Fibroblast of peridontal ligament (primary cell): ENCODE measurements at regions not wholly inside any gene's neighbourhood (a gene's known extent, or its start where the extent isn't known, plus 50 kb on each side); places are given as distances from the start of the nearest gene placed in this dataset.
"Not testable (repeated sequence)": the region's sequence is repeated elsewhere in the genome, so short reads cannot be mapped to it uniquely, and the experiment has no call there.

Experiments
- DNase-seq: peaks from one replicate; pipeline ENCODE4 v3.0.0-alpha.2; 2010; ENCODE audit errors: extremely low read depth

GRCh38 chr11:87548797-87549196 lies 511.1 kb downstream of the TMEM135 start:
- no peak for DNase-seq

DNA sequence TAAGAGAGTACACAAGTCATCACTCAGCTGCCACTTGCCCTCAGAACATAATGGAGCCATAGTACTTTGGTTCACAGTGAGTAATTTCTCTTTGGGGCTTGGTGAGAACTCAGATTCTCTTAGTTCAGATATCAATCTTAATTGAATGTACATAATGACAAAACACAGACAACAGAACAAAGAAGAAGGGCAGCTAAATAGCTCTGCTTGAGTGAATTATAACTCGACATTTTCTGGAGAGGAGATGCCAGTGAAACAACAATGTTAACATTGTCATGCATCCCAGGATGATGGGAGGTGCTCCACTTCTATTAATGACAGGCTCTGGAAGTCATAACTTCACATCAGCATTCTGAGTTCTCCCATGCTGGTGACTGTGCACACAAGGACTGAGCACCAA lies 508.1 kb downstream of the TMEM135 start:
- no peak for DNase-seq

DNA sequence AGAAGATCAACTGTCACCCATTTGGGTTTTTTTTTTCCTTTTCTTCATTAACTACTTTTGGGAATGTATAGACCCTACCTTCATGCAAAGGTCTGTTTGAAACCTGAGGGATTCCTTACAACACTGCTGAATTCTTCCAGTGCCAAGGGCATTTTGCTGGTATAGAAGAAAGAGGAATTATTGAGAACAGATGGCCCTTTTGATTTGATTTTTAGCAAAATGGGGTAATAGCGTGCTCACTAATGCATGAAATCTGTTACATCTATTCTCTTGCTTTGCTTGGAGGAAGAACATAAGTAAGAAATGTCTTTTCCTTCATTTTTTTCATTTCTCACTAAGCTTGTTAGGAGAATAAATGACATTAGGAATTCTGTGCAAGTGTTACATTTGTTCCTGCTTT lies 501.9 kb downstream of the TMEM135 start:
- DNase-seq = no peak

GRCh38 chr11:87536565-87536964 lies 498.8 kb downstream of the TMEM135 start:
- DNase-seq = no peak

GRCh38 chr11:87536016-87536415 lies 498.3 kb downstream of the TMEM135 start:
- no peak for DNase-seq

DNA sequence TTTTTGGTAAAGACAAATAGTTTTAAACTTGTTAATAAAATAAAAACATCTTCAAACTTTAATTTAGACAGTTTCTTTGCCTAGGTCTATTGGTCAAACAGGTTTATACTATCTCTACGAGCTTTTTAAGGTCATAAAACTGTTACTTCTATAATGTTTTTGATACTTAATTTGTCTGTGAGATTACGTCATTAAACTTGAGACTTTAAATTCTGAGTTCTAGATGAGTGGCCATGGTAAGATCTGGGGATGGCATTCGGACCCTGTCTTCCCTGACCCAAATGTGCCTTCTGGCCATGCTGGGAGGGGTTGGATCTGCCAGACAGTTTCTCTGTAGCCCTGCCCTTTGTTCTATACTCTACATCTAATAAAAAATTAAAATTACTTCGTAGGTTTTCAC lies 497.8 kb downstream of the TMEM135 start:
- DNase-seq = no peak

GRCh38 chr11:87531835-87532234 lies 494.1 kb downstream of the TMEM135 start:
- peak; percentile 4 for DNase-seq

DNA sequence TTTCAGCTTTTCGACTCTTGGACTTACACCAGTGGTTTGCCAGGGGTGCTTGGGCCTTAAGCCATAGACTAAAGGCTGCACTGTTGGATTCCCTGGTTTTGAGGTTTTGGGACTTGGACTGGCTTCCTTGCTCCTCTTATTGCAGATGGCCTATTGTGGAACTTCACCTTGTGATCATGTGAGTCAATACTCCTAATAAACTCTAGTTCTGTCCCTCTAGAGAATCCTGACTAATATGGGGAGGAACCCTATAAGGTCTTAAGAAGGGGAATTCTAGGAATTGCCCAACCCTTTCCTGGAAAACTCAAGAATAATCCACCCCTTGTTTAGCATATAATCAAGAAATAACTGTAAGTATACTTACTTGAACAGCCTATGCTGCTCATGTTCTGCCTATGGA lies 491.8 kb downstream of the TMEM135 start:
- DNase-seq = no peak

GRCh38 chr11:87528752-87529151 lies 491.0 kb downstream of the TMEM135 start:
- DNase-seq = no peak

- no peak for DNase-seq
Measured at GRCh38 chr11:87523276-87523675, 485.5 kb downstream of the TMEM135 start.

- no peak for DNase-seq
Measured at GRCh38 chr11:87518266-87518665, 480.5 kb downstream of the TMEM135 start.

DNA sequence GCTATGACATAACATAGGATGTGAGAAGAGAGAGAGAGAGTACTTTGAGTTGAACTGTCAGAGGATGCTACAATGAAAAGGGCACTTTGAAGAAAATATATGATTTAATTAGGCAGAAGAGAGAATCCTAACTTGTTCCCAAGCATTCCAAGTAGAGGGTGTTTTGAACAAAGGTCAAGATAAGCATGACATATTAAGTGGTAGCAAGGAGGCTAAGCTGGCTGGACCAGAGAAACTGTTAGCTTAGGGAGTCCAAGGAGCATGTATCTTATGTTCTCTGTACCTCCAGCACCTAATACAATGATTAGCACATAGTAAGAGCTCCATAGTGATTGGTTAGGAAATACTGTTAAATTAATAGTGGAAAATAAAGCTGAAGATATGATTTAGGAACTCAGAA lies 479.6 kb downstream of the TMEM135 start:
- no peak for DNase-seq

DNA sequence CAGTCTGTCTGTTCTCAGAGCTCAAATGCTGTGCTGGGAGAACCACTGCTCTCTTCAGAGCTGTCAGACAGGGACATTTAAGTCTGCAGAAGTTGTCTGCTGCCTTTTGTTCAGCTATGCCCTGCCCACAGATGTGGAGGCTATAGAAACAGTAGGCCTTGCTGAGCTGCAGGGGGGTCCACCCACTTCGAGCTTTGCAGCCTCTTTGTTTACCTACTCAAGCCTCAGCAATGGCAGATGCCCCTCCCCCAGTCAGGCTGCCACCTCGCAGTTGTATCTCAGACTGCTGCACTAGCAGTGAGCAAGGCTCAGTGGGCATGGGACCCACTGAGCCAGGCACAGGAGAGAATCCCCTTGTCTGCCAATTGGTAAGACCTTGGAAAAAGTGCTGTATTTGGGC lies 470.0 kb downstream of the TMEM135 start:
- not testable (repeated sequence) for DNase-seq

- DNase-seq = not testable (repeated sequence)
Measured at GRCh38 chr11:87506946-87507345, 469.2 kb downstream of the TMEM135 start.

DNA sequence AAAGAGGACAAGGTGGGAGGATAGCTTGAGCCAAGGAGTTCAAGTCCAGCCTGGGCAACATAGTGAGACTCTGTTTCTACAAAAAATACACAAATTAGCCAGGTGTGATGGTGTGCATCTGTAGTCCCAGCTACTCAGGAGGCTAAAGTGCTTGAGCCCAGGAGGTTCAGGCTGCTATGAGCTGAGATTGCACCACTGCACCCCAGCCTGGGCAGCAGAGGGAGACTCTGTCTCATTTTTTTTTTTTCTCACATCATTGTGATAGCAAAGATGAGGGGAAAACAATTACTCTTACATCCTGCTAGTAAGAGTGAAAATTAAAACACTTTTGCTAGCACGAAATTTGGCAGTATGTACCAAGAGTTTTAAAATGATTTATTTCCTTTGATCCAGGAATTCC lies 463.7 kb downstream of the TMEM135 start:
- no peak for DNase-seq

GRCh38 chr11:87494936-87495335 lies 457.2 kb downstream of the TMEM135 start:
- DNase-seq = not testable (repeated sequence)

GRCh38 chr11:87494026-87494425 lies 456.3 kb downstream of the TMEM135 start:
- not testable (repeated sequence) for DNase-seq

DNA sequence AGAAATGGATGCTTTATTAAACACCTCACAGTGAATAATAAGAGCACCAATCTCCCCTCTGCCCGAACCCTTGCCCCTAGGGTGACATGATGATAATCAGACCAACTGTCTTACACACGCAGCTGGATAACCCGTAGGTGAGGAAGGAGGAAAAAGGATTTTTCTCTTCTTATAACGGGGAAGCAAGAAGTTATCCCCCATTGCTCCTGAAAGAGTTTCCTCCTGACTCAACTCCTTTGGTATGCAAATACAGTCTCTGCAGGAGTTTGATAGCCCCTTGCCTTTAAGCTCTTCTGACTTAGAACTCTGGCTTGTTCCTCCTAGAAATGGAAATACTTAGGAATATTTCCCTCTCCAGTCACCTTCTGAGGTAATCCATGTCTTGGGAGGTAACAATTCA lies 455.8 kb downstream of the TMEM135 start:
- no peak for DNase-seq

DNA sequence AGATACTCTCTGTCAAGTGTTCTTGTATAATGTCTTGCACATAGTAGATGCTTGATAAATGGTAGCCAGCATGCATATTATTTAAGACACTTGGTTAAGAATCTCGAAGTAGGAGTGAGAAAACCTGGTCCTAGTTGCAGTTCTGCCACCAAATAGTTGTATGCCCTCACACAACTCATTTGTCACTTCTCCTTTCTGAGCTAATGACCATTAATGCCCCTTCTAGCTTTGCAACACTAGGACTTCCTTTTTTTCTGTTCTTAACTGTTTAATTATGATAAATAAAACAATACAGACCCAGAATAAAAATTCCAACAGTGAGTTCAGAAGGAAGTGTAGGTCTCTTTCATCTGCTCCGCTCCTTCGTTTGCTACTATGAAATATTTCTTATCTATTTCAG lies 453.6 kb downstream of the TMEM135 start:
- DNase-seq = no peak

DNA sequence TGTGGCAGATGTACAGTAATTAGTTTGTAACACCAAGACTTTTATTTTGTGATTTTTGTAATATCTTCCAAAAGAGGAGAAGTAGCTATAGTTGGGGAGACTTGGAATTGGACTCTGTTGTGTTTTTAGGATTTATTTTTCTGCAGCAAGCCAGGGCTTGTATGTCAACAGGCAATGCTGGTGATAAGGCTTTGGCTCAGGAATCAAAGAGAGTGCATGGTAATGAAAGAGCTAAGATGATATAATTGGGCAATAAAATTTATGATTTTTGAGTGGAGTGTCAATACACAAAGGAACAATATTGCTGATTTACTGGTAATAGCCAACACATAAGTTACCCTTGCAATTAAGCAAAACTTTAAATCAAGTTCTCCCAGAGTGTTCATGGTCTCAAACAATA lies 452.9 kb downstream of the TMEM135 start:
- DNase-seq = no peak

- DNase-seq = no peak
Measured at GRCh38 chr11:87484566-87484965, 446.8 kb downstream of the TMEM135 start.

DNA sequence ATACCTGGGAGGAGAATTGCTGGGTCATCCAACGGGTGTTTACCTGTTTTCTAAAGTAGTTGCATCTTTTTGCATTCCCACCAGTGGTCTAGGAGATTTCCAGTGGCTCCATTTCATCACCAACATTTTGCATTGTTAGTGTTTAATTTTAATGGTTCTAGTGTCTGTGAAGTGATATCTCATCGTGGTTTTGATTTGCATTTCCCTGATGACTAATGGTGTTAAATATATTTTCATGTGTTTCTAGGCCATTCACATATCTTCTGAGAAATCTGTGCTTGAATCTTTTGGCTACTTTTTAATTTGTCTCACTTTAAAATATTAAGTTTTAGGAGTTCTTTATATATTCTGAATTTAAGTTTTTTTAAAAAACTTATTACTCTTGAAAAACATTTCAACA lies 439.6 kb downstream of the TMEM135 start:
- no peak for DNase-seq

- peak; percentile 47 for DNase-seq
Measured at GRCh38 chr11:87473174-87473573, 435.4 kb downstream of the TMEM135 start.

DNA sequence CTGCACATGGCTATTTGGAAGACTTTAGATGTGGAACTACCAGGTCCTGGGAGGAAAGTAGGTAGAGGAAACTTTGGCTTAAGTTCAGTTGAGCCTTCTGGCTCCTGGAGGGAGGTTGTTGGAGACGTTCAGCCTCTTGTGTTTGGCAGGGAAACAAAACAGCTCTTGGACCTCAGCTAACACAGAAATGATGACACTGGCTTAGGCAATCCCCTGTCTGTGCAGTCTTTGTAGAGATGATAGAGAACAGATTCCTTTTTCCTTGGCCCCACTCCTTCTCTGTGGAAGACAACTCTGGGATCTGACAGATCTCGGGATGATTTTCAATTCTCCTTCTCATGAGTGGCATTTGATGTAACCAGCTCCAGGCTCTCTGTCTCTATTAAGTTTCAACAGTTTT lies 428.5 kb downstream of the TMEM135 start:
- peak; percentile 13 for DNase-seq

DNA sequence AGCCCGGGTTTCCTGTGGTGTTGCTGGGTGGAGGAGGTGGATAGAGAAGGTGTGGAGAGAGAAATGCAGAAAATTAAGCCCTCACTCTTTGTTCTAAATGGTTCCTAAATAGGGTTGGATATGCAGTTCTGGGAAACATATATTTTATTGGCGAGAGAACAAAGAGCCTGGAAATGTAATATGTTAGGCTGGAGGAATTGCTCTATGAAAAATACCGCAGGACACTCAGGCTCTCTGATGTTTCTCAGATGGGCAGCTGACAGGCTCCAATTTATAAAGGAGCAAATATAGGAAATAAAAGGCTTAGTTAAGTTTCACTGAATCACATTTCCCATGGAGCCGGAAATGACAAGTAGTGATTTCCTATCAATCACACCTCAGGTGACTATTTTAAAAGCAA lies 428.0 kb downstream of the TMEM135 start:
- DNase-seq = no peak
